Large intestine (tissue), 3 donors: ENCODE measurements at regions not wholly inside any gene's neighbourhood (a gene's known extent, or its start where the extent isn't known, plus 50 kb on each side); places are given as distances from the start of the nearest gene placed in this dataset.

Experiments
- DNase-seq, 2 donors: peaks; one replicate each; pipeline versions ENCODE4 v3.0.0 to v3.0.0-alpha.2; 2013
- H3K27ac ChIP-seq: one replicate; pipeline ENCODE4 v1.5.1; 2013; ENCODE audit warnings: low read length
- H3K27me3 ChIP-seq: 2 replicates; pipeline ENCODE4 v1.6.1; 2013; ENCODE audit warnings: low read length; ENCODE audit not compliant: control insufficient read depth, insufficient read depth
- H3K36me3 ChIP-seq: 2 replicates; pipeline ENCODE4 v1.6.1; 2013; ENCODE audit warnings: low read length; ENCODE audit not compliant: control insufficient read depth, insufficient read depth
- H3K4me1 ChIP-seq: one replicate; pipeline ENCODE4 v1.6.1; 2013; ENCODE audit warnings: low read length; ENCODE audit not compliant: control insufficient read depth, insufficient read depth
- H3K4me3 ChIP-seq: one replicate; pipeline ENCODE4 v1.5.1; 2013; ENCODE audit warnings: low read length
- H3K9me3 ChIP-seq: one replicate; pipeline ENCODE4 v1.6.1; 2013; ENCODE audit warnings: mild to moderate bottlenecking, low read depth, low read length, moderate library complexity; ENCODE audit not compliant: control insufficient read depth
- WGBS: methylation state at CpG from one replicate; pipeline ENCODE4 v1.1.5; 2013; ENCODE audit warnings: low lambda C conversion rate; ENCODE audit not compliant: insufficient coverage; 5-methylcytosine and 5-hydroxymethylcytosine counted together

DNA sequence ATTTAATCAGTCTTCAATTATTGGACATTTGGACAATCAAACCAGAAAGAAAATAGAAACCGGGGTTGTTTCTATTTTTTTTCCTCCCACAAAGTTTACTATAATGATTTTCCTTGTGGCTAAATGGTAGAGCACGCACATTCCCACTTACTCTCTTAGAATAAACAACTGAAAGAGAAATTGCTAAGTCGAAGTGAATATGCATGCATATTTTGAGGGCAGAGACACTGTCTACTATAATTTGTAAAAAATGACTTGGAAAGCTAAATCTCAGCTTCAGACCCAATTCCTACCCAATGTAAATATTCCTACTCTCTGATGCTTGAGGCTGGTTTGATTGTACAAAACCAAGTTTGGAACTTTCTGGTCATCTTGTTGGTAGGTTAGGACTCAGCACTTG lies 66.7 kb upstream of the PAX6 start:
- WGBS, result no CpG with 5 or more reads among the region's 3 CpGs
- no peak for DNase-seq
- H3K27ac ChIP-seq, result no peak overlapping the region
- H3K9me3 ChIP-seq, result no peaks in the 10 kb centered on the region
- peaks cover 24% of the 10 kb centered on the region for H3K27me3 ChIP-seq
- no peak overlapping the region for H3K4me3 ChIP-seq
- H3K4me1 ChIP-seq, result no peaks in the 10 kb centered on the region
- no peaks in the 10 kb centered on the region for H3K36me3 ChIP-seq

DNA sequence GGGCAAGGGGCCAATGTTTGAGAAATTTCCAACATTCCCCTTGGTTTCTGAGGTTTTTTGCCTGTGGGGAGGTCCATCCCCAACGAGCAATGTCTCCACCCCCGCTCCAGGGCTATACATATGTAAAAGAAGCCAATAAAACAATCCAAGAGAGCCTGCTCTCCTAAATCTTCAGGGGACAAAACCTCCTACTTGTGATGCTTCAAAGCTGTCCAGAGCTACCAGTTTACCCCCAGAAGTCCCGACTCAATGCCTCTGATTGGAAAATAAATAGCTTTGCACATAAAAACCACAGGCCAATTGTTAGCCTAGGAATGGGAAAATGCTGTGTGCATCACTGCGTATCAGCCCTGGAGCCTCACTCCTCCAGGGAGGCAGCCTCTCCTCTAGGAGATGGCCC lies 66.0 kb upstream of the PAX6 start:
- no peak overlapping the region for H3K27ac ChIP-seq
- peaks cover 24% of the 10 kb centered on the region for H3K27me3 ChIP-seq
- WGBS, result no CpG with 5 or more reads among the region's 4 CpGs

DNA sequence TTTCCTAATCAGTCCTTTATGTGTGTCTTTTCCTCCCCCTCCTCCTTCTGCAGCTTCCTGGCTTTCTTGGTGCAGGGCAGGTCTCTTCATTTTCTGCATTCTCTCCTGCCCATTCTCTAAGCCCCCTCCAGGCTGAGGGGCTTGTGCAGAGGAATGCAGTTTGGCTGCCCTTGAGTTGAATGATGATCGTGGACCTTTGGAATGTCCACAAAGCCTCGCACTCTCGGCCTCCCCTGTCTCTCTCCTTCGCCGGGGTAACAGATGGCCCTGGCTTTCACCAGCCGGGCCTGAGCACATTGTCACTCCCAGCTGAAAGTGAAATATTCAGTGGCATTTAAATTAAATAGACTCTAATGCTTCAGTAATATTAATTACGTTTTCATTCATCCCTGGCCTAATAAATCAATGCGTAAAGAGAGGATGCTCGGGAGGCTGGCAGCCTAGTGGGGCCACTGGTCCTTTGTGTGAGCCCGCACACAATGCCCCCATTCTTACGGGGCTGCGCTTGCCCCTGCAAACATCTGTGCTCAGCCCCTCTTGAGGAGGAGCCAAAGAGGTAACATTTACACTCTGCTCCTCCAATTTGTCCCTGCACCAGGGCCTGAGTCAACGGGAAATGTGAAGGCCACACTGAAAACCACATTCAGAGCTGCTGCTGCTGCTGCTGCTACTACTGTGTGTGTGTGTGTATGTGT lies 64.9 kb upstream of the PAX6 start:
- H3K9me3 ChIP-seq, result no peaks in the 10 kb centered on the region
- no peak overlapping the region for H3K27ac ChIP-seq
- H3K27me3 ChIP-seq, result peaks cover 26% of the 10 kb centered on the region
- no peak overlapping the region for H3K4me3 ChIP-seq
- no peak for DNase-seq
- no peaks in the 10 kb centered on the region for H3K36me3 ChIP-seq
- no CpG with 5 or more reads among the region's 13 CpGs for WGBS
- no peaks in the 10 kb centered on the region for H3K4me1 ChIP-seq

More for the DNA sequence above, 66.0 kb upstream of the PAX6 start:
- Histone ChIP-seq H3K4me1 (no peaks in the 10 kb centered on the region), H3K36me3 (no peaks in the 10 kb centered on the region), H3K4me3 (no peak overlapping the region), H3K9me3 (no peaks in the 10 kb centered on the region)
- no peak for DNase-seq

DNA sequence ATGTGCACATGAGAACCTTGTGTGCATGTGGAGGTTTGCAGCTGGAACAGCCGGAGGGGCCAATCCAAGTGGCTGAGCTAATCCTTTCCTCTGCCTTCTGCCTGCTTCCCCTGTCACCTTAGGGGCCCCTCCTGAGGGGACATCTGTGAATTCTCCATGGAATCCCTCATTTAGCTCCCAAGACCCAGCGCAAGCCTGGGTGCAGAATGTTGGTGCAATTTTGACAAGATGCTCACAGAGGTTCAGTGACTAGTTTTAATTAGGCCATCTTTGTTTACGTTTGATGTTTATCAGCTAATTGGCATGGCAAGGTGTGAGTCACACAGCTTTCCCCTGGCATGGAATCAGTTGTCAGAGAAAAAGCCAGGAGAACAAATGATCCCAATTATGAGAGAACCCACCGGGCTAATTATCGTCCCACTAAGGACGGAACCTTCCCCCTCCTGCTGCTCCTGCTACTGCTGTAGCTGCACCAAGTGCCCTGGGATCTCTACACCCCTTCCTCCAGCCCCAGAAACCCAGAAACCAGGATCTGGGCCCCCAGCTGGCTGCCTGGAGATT lies 63.6 kb upstream of the PAX6 start:
- no peak for DNase-seq
- Histone ChIP-seq H3K4me1 (no peaks in the 10 kb centered on the region), H3K4me3 (no peak overlapping the region), H3K27ac (no peak overlapping the region), H3K9me3 (no peaks in the 10 kb centered on the region), H3K36me3 (no peaks in the 10 kb centered on the region), H3K27me3 (peaks cover 26% of the 10 kb centered on the region)
- WGBS, result no CpG with 5 or more reads among the region's 6 CpGs

DNA sequence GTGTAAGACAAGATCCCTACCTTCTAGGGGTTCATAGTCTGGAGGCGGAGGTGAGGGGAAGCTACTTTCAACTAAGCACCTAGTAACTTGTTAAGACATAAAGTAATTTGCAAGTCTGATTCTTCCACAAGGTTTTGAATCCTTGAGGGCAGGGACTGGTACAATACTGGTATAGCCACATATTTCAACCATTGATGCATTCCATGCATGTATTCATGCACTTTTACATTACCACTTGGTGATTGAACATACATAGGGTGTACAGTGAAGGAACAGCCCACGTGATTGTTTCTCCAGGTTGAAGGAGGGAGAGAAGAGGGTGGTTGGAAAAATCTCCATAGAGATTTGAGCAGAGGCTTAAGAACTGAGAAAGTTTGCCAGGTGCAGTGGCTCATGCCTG lies 62.0 kb upstream of the PAX6 start:
- WGBS, result no CpG with 5 or more reads among the region's 2 CpGs

DNA sequence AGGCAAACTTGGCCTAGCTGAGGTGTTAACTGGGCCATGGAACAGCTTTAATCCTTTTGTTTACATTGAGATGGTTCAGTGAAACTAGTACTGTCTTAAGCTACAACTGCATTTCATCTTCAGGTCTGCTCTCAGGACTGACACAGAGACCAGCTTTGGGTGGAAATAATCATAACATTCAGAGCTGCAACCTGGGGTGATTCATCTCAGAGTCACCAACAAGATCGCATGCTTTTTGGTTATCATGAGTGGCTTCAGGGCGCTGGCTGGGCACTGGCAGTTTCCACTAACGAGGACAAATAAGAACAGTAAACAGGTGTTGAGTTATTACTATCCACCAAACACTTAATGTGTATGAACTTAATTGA lies 60.9 kb upstream of the PAX6 start:
- Histone ChIP-seq H3K4me1 (no peaks in the 10 kb centered on the region), H3K4me3 (no peak overlapping the region), H3K27ac (no peak overlapping the region), H3K9me3 (no peaks in the 10 kb centered on the region), H3K27me3 (peaks cover 22% of the 10 kb centered on the region), H3K36me3 (no peaks in the 10 kb centered on the region)
- no CpG with 5 or more reads among the region's 3 CpGs for WGBS
- DNase-seq, result no peak

More for the DNA sequence above, 62.0 kb upstream of the PAX6 start:
- H3K27me3 ChIP-seq, result peaks cover 25% of the 10 kb centered on the region
- H3K36me3 ChIP-seq, result no peaks in the 10 kb centered on the region
- H3K4me3 ChIP-seq, result no peak overlapping the region
- no peak overlapping the region for H3K27ac ChIP-seq
- H3K4me1 ChIP-seq, result no peaks in the 10 kb centered on the region
- H3K9me3 ChIP-seq, result no peaks in the 10 kb centered on the region
- DNase-seq, result no peak

DNA sequence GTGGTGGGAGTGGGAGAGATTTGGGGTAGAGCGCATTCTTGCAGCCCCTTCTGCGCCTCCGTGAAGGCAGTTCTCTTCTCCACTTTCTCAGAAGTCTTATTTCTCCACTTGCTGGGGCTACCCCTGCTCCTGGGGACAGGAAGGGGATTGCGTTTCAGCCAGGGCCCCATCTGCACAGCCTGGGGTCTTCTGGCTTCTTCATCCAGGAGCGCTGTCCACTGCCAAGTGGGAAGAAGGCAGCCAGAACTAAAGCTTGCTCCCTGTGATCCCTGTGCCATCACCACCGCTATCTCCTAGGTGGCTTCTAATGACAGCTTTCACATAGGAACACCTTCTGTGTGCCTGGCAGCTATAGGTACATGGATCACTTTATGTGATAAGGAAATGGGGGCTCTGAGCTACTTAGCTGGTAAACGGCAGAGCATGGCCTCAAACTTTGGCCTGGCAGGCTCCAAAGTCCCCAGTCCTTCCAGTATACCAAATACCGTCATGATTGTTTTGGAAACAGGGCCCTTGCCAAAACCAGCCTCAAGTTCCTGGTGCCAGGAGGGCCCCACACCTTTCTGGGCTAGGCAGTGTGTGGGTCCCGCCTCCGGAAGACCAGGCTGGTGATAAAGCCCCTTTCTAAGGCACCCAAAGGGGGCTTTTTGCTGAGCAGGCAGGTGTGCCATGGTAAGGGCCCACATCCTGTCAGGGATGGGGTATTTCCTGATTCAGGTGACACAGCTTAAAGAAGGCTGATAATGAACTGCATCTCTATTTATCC lies 60.4 kb upstream of the PAX6 start:
- H3K36me3 ChIP-seq, result no peaks in the 10 kb centered on the region
- WGBS, result no CpG with 5 or more reads among the region's 10 CpGs
- DNase-seq, result peak in 1 of 2 donors; percentile 3
- H3K4me3 ChIP-seq, result no peak overlapping the region
- peaks cover 20% of the 10 kb centered on the region for H3K27me3 ChIP-seq
- H3K27ac ChIP-seq, result no peak overlapping the region
- no peaks in the 10 kb centered on the region for H3K9me3 ChIP-seq
- H3K4me1 ChIP-seq, result no peaks in the 10 kb centered on the region

DNA sequence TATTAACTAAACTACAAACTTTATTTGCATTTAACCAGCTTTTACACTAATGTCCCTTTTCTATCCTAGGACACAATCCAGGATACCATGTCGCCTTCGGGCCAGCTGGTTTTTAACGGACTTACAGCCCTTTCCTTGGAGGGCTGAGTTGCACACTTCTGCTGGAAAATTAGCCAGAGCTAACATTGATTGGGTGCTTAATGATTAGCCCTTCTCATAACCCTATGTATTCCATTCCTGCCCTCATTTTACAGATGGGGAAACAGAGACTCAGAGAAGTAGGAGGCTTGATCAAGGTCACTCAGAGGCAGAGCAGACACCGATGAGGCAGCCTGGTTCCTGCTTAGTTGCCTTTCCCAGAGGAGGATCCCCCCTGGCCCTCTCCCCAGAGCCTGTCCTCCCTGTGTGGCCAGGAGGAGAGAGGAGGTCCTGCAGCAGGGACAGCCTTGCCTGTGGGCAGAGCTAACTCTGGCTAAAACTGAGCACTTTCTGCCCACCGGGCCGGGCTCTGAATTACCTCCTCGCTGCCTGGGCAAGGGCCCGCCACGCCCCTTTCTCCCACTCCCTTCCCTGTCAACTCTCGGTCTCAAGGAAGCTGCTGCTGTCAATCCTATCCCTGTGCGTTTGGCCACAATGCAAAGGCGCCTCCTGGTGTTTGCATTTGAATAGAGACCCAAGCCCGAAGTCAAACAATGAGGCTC lies 59.6 kb upstream of the PAX6 start:
- no peak overlapping the region for H3K4me3 ChIP-seq
- no CpG with 5 or more reads among the region's 13 CpGs for WGBS
- H3K36me3 ChIP-seq, result no peaks in the 10 kb centered on the region

DNA sequence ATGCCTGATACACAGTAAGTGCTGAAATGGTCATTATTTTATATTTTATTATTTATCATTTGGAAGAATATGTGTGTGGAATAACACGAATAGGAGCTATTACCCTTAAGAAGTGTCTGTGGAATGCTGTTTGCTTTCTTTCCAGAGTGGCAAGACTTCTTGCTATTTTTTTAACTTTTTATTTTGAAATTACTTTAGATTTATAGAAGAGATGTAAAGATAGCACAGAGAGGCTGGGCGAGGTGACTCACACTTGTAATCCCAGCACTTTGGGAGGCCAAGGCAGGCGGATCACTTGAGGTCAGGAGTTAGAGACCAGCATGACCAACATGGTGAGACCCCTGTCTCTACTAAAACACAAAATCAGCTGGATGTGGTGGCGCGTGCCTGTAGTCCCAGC lies 58.9 kb upstream of the PAX6 start:
- no peaks in the 10 kb centered on the region for H3K4me1 ChIP-seq
- no peak overlapping the region for H3K4me3 ChIP-seq
- no peaks in the 10 kb centered on the region for H3K36me3 ChIP-seq
- no peaks in the 10 kb centered on the region for H3K9me3 ChIP-seq
- no peak overlapping the region for H3K27ac ChIP-seq
- no peak for DNase-seq
- WGBS, result 71% methylated on average over 1 of the region's 5 CpGs
- peaks cover 6% of the 10 kb centered on the region for H3K27me3 ChIP-seq

More for the DNA sequence above, 59.6 kb upstream of the PAX6 start:
- no peak overlapping the region for H3K27ac ChIP-seq
- peak; percentile 18 to 33 for DNase-seq
- no peaks in the 10 kb centered on the region for H3K9me3 ChIP-seq
- no peaks in the 10 kb centered on the region for H3K4me1 ChIP-seq
- peaks cover 13% of the 10 kb centered on the region for H3K27me3 ChIP-seq

DNA sequence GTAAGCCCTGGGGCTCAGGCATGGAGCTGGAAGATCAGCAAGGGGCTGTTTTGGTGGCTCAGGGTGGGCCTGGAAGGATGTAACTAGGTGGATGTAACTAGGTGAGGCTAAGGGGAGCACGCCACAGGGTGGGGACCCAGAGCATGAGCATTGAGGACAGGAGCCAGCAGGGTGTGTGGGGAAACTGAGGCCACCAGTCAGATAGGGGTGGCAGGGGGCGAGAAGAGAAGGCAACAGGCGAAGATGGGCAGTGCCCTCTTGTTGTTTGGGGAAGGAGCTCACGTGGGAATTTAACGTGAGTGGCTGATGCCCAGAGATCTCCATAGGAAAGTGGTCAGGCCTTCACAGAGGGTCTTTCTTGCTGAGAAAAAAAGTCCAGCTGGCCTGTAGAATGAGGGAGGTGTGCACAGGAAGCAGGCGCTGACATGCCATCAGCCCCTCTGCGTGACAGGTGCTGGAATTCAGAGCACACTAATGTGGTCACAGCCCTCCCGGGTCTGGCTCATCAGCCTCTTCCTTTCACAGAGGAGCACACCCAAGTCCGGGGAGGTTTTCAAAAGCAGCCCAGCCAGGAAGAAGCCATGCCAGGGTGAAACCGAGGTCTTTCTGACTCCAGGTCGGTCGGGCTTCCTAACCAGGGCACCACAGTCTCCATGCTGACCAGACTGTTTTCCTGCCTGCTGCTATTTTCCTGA lies 54.6 kb upstream of the PAX6 start:
- DNase-seq, result no peak
- no peaks in the 10 kb centered on the region for H3K9me3 ChIP-seq
- no peaks in the 10 kb centered on the region for H3K36me3 ChIP-seq
- WGBS, result 87% methylated on average over 3 of the region's 12 CpGs
- H3K27ac ChIP-seq, result no peak overlapping the region
- no peaks in the 10 kb centered on the region for H3K4me1 ChIP-seq
- H3K4me3 ChIP-seq, result no peak overlapping the region
- peaks cover 5% of the 10 kb centered on the region for H3K27me3 ChIP-seq
